H9 (cell line): ENCODE measurements at regions not wholly inside any gene's neighbourhood (a gene's known extent, or its start where the extent isn't known, plus 50 kb on each side); places are given as distances from the start of the nearest gene placed in this dataset.

Experiments used
- DNase-seq: peaks from one replicate; pipeline ENCODE4 v3.0.0-alpha.2; 2017
- H2AFZ ChIP-seq: one replicate; pipeline ENCODE4 v1.6.1; 2013; ENCODE audit warnings: mild to moderate bottlenecking, low read length, control low read depth, moderate library complexity
- H2AK5ac ChIP-seq: 2 replicates; pipeline ENCODE4 v1.6.1; 2013; ENCODE audit warnings: low read length, control low read depth, mixed read lengths; ENCODE audit not compliant: insufficient read length
- H2BK120ac ChIP-seq: one replicate; pipeline ENCODE4 v1.6.1; 2013; ENCODE audit warnings: low read depth, mild to moderate bottlenecking, low read length, control low read depth, inconsistent platforms; ENCODE audit not compliant: poor library complexity, severe bottlenecking
- H2BK12ac ChIP-seq: 2 replicates; pipeline ENCODE4 v1.6.1; 2013; ENCODE audit warnings: low read length, control low read depth, mixed read lengths, low read depth; ENCODE audit not compliant: insufficient read length
- H2BK15ac ChIP-seq: 2 replicates; pipeline ENCODE4 v1.6.1; 2013; ENCODE audit warnings: low read depth, low read length, control low read depth
- H2BK20ac ChIP-seq: one replicate; pipeline ENCODE4 v1.6.1; 2013; ENCODE audit warnings: low read depth, mild to moderate bottlenecking, low read length, control low read depth, inconsistent platforms; ENCODE audit not compliant: poor library complexity, severe bottlenecking
- H2BK5ac ChIP-seq: 2 replicates; pipeline ENCODE4 v1.6.1; 2013; ENCODE audit warnings: low read length, control low read depth, mixed read lengths; ENCODE audit not compliant: insufficient read length
- H3K14ac ChIP-seq: 2 replicates; pipeline ENCODE4 v1.6.1; 2013; ENCODE audit warnings: low read length, control low read depth; ENCODE audit not compliant: insufficient read depth
- H3K18ac ChIP-seq: 2 replicates; pipeline ENCODE4 v1.6.1; 2013; ENCODE audit warnings: low read depth, mild to moderate bottlenecking, mixed read lengths, low read length, control low read depth; ENCODE audit not compliant: insufficient read length
- H3K23ac ChIP-seq: 2 replicates; pipeline ENCODE4 v1.6.1; 2013; ENCODE audit warnings: low read length, control low read depth, mixed read lengths, low read depth; ENCODE audit not compliant: insufficient read length
- H3K23me2 ChIP-seq: 2 replicates; pipeline ENCODE4 v1.6.1; 2013; ENCODE audit warnings: low read depth, mild to moderate bottlenecking, mixed read lengths, low read length, control low read depth; ENCODE audit not compliant: insufficient read length, poor library complexity, severe bottlenecking
- H3K27ac ChIP-seq: 2 replicates; pipeline ENCODE4 v1.5.1; 2013; ENCODE audit warnings: low read length, control low read depth, mixed read lengths, low read depth; ENCODE audit not compliant: insufficient read length
- H3K27me3 ChIP-seq: 2 replicates; pipeline ENCODE4 v1.6.1; 2013; ENCODE audit warnings: low read length, control low read depth, inconsistent platforms; ENCODE audit not compliant: insufficient read depth
- H3K4ac ChIP-seq: 2 replicates; pipeline ENCODE4 v1.6.1; 2013; ENCODE audit warnings: low read depth, mild to moderate bottlenecking, control low read depth, inconsistent platforms, low read length, moderate library complexity
- H3K4me1 ChIP-seq: 2 replicates; pipeline ENCODE4 v1.6.1; 2013; ENCODE audit warnings: low read length, control low read depth, inconsistent platforms; ENCODE audit not compliant: insufficient read depth
- H3K4me2 ChIP-seq: 2 replicates; pipeline ENCODE4 v1.6.1; 2013; ENCODE audit warnings: low read length, control low read depth, mixed read lengths; ENCODE audit not compliant: insufficient read length, insufficient read depth
- H3K56ac ChIP-seq: 2 replicates; pipeline ENCODE4 v1.6.1; 2013; ENCODE audit warnings: low read depth, mild to moderate bottlenecking, mixed read lengths, low read length, control low read depth; ENCODE audit not compliant: insufficient read length
- H3K79me1 ChIP-seq: 2 replicates; pipeline ENCODE4 v1.6.1; 2013; ENCODE audit warnings: low read depth, mild to moderate bottlenecking, moderate library complexity, low read length, control low read depth, inconsistent platforms; ENCODE audit not compliant: insufficient read depth, poor library complexity, severe bottlenecking
- H3K79me2 ChIP-seq: 2 replicates; pipeline ENCODE4 v1.6.1; 2013; ENCODE audit warnings: low read length, control low read depth, inconsistent platforms; ENCODE audit not compliant: insufficient read depth
- H3K9ac ChIP-seq: 2 replicates; pipeline ENCODE4 v1.6.1; 2013; ENCODE audit warnings: low read length, control low read depth, mixed read lengths; ENCODE audit not compliant: insufficient read length; ENCODE audit errors: extremely low read depth
- H3K9me3 ChIP-seq: one replicate; pipeline ENCODE4 v1.6.1; 2013; ENCODE audit warnings: low read depth, low read length, inconsistent platforms; ENCODE audit not compliant: control insufficient read depth
- H3T11ph ChIP-seq: one replicate; pipeline ENCODE4 v1.6.1; 2013; ENCODE audit warnings: mild to moderate bottlenecking, low read length, control low read depth, inconsistent platforms
- H4K20me1 ChIP-seq: one replicate; pipeline ENCODE4 v1.6.1; 2013; ENCODE audit not compliant: control insufficient read depth, insufficient read length, insufficient read depth
- H4K5ac ChIP-seq: 2 replicates; pipeline ENCODE4 v1.6.1; 2013; ENCODE audit warnings: low read depth, mild to moderate bottlenecking, mixed read lengths, low read length, control low read depth; ENCODE audit not compliant: insufficient read length
- H4K8ac ChIP-seq: replicated peaks from 2 replicates; pipeline ENCODE4 v1.6.1; 2013; ENCODE audit warnings: low read length, control low read depth, mixed read lengths, low read depth; ENCODE audit not compliant: insufficient read length
- H4K91ac ChIP-seq: 2 replicates; pipeline ENCODE4 v1.6.1; 2013; ENCODE audit warnings: low read depth, mild to moderate bottlenecking, moderate library complexity, mixed read lengths, low read length, control low read depth; ENCODE audit not compliant: insufficient read length
- H3K27ac Mint-ChIP-seq, 3 experiments: 2 replicates in 2 of 3; 3 replicates in 1 of 3; pipeline ENCODE4 v1.8.0; 2020 to 2021; ENCODE audit warnings: mixed read lengths in 3 of 3, mild to moderate bottlenecking in 1 of 3, moderate library complexity in 1 of 3
- H3K27me3 Mint-ChIP-seq: 2 replicates; pipeline ENCODE4 v1.8.0; 2021; ENCODE audit warnings: low read depth, mild to moderate bottlenecking, moderate library complexity, mixed read lengths
- H3K36me3 Mint-ChIP-seq, 3 experiments: 2 replicates in 2 of 3; 3 replicates in 1 of 3; pipeline ENCODE4 v1.8.0; 2020 to 2021; ENCODE audit warnings: low read depth in 3 of 3, mixed read lengths in 3 of 3; ENCODE audit not compliant: insufficient read depth in 1 of 3
- H3K4me1 Mint-ChIP-seq, 2 experiments: 2 replicates each; pipeline ENCODE4 v1.8.0; 2020; ENCODE audit warnings: mixed read lengths in 2 of 2
- H3K4me3 Mint-ChIP-seq, 2 experiments: 2 replicates in 1 of 2; 3 replicates in 1 of 2; pipeline ENCODE4 v1.8.0; 2020 to 2021; ENCODE audit warnings: mild to moderate bottlenecking in 2 of 2, mixed read lengths in 2 of 2, moderate library complexity in 1 of 2
- H3K9me3 Mint-ChIP-seq, 2 experiments: 2 replicates in 1 of 2; 3 replicates in 1 of 2; pipeline ENCODE4 v1.8.0; 2020; ENCODE audit warnings: mild to moderate bottlenecking in 2 of 2, mixed read lengths in 2 of 2, moderate library complexity in 1 of 2
- WGBS: extraction: QIAGEN DNeasy Blood & Tissue Kit; methylation state at CpG from one replicate; pipeline ENCODE4 v1.1.7; 2013; ENCODE audit warnings: missing lambda C conversion rate, low lambda C conversion rate, mixed read lengths; ENCODE audit not compliant: insufficient read length; ENCODE audit errors: extremely low coverage; 5-methylcytosine and 5-hydroxymethylcytosine counted together
- TF ChIP-seq, protein P1 (sequence below): fragments of 200-600 bp; sonication (generic); conservative IDR thresholded peaks from 3 replicates; pipeline ENCODE4 v1.8.0; 2021; ENCODE audit warnings: antibody characterized with exemption, mild to moderate bottlenecking

DNA sequence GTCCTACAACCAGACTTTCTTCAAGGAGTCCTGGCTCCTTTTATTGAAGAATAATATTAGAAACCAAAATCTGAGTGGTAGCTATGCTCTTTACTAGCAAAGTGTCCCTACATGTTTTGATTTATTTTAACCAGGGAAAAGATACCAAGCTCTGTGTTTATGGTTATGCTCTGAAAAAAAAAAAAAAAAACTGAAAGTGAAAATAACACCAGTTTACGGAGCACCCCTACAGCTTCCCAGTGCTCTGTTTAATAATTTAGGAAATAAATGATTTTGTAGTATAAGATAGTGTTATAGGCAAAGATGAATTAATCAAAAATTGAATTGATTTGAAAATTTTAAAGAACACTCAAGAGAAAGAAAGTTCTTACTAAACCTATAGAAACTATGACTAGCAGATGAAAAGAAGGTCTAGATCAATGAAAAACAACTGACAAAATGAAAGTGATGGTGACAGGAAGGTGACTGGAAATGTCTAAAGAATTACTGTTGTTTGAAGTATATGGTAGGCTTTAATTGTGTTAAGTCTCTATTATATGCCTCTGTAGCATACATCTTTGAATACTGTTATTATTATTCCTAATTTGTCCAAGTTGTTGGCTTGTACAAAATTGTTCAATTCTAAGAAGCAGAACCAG, 1698.4 kb upstream of the PCDH10 start:
- no peak overlapping the region for H2BK12ac ChIP-seq
- WGBS, result no CpG with 5 or more reads among the region's 1 CpG
- H3K56ac ChIP-seq, result no peak overlapping the region
- no peak overlapping the region for H2BK120ac ChIP-seq
- no peak overlapping the region for H2BK15ac ChIP-seq
- Mint-ChIP-seq H3K27me3 (no peaks in the 10 kb centered on the region), H3K27ac (no peak overlapping the region), H3K9me3 (peaks cover 4 to 7% of the 10 kb centered on the region in 2 experiments; a peak in 4 of 5 replicates), H3K4me1 (no peaks in the 10 kb centered on the region), H3K4me3 (no peak overlapping the region), H3K36me3 (peaks cover 0 to 6% (median 5%) of the 10 kb centered on the region in 3 experiments; a peak in 6 of 7 replicates)
- TF ChIP-seq, protein P1, sequence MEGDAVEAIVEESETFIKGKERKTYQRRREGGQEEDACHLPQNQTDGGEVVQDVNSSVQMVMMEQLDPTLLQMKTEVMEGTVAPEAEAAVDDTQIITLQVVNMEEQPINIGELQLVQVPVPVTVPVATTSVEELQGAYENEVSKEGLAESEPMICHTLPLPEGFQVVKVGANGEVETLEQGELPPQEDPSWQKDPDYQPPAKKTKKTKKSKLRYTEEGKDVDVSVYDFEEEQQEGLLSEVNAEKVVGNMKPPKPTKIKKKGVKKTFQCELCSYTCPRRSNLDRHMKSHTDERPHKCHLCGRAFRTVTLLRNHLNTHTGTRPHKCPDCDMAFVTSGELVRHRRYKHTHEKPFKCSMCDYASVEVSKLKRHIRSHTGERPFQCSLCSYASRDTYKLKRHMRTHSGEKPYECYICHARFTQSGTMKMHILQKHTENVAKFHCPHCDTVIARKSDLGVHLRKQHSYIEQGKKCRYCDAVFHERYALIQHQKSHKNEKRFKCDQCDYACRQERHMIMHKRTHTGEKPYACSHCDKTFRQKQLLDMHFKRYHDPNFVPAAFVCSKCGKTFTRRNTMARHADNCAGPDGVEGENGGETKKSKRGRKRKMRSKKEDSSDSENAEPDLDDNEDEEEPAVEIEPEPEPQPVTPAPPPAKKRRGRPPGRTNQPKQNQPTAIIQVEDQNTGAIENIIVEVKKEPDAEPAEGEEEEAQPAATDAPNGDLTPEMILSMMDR, result no peak
- H3T11ph ChIP-seq, result no peak overlapping the region
- no peak overlapping the region for H3K4me2 ChIP-seq
- H2AK5ac ChIP-seq, result no peak overlapping the region
- no peaks in the 10 kb centered on the region for H3K79me1 ChIP-seq
- no peaks in the 10 kb centered on the region for H3K23me2 ChIP-seq
- no peak overlapping the region for H2AFZ ChIP-seq
- no peak overlapping the region for H3K14ac ChIP-seq
- H4K20me1 ChIP-seq, result no peaks in the 10 kb centered on the region
- H3K27me3 ChIP-seq, result no peaks in the 10 kb centered on the region
- no peak overlapping the region for H4K5ac ChIP-seq
- H3K4me1 ChIP-seq, result no peaks in the 10 kb centered on the region
- H3K9me3 ChIP-seq, result no peaks in the 10 kb centered on the region
- H4K8ac ChIP-seq, result no peak overlapping the region
- no peak overlapping the region for H3K27ac ChIP-seq
- no peaks in the 10 kb centered on the region for H3K79me2 ChIP-seq
- no peak for DNase-seq
- H3K9ac ChIP-seq, result no peak overlapping the region
- H3K4ac ChIP-seq, result no peak overlapping the region
- no peak overlapping the region for H3K18ac ChIP-seq
- H2BK20ac ChIP-seq, result no peak overlapping the region
- no peak overlapping the region for H3K23ac ChIP-seq
- no peak overlapping the region for H4K91ac ChIP-seq
- no peak overlapping the region for H2BK5ac ChIP-seq
